HCEC 1CT (cell line): ENCODE measurements at regions not wholly inside any gene's neighbourhood (a gene's known extent, or its start where the extent isn't known, plus 50 kb on each side); places are given as distances from the start of the nearest gene placed in this dataset.

Experiments
- DNase-seq: peaks from one replicate; pipeline ENCODE4 v3.0.0-alpha.2; 2017

DNA sequence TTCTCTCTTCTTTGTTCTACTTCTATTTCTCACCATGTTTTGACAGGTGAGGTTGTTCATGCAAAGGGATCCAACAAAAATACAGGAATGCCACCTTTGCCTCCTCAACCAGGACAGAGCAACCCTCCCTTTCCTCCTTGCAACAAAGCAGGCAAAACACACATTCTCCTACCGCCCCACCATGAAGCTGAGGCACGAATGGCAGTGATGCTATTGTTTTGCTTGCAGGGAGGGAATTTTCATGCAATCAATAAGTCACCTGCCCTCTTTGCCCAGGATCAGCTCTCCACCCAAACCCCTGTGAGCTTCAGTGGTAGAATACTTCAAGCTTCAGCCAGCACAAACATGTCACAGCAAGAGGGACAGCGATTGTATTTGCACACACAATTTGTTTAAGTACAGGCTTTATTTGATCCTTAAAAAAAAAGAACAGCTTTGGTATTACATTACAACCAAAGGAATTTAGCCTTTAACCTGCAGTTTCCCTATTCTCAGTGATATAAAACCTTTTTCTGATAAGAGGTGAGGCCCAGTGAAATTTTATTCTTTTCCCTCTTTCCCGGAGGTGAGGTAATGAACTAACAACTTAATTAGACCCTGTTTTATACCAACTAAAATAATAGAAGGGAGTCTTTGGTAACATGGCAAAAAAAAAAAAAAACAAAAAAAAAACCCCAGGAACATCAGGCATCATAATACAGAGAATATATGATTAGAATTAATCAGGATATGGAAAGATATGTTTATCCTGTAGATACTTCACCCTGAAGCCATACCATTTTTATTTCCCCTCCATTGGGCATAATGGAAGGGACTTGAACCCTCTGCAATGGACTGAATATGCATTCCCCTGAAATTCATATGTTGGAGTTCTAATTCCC is 87.0 kb upstream of the EEA1 start:
- no peak for DNase-seq

- DNase-seq, result no peak
Observed at GRCh38 chr12:93016752-93017350, 87.8 kb upstream of the EEA1 start.

GRCh38 chr12:93018610-93019009 is 89.5 kb upstream of the EEA1 start:
- no peak for DNase-seq

DNA sequence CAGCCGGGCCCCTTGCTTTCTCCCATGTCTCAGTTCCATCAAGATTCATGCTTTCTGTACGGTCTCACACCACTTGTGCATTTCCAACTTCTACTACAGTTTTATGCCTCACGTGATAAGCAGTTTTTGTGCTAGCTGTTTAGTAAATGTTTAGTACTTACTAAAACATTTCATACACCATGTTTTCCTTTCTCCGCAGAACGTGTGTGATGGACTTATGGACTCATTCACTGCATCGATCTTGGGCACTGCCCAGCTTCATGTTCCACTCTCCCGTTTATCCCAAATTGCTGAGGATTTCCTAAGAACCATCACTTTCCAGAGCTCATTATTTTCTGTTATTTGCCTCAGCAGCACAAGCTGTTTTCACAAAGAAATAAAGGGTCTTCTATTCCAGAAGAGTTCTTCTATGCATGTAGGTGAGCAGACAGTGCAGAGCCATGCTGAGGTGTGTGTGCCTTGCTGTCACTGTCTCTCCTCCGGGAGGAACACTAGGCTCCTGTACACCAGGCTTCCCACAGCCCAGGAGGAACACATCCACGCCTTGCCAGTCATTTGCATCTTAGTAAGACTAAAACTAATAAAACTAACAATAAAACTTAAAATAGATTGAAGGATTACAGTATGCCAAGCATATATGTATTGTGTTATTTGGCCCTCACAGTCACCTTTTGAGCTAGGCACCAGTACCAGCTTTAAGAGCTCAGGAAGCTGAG is 90.3 kb upstream of the EEA1 start:
- no peak for DNase-seq

DNA sequence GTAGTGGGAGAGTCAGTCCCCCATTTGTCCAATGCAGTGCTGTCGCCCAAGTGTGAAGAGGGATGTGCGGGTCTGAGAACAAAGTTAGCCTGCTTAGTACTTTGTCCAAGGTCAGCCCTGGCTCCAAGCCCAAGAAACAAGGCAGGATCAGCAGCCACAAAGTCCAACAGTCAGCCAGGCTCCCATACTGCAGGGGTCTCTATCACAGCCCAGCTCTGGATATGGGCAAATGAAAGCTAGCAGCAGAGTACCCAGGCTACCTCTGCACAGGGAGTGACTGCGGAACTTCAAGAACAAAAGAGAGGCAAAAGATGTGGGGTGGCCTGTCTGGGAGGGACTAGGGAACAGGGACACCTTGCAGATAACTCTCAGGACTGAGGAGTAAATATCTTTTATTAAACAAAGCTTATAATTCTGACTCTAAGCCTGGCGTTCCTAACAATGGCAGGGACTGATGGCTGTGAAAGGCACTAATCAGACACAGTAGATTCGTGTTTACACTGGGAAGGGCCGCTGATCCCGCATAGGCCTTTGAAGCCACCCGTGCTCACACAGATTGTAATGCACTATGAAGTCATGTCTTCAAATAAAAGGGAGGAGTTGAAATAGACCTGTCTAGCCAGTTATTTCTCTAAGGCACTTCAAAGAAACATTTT is 91.0 kb upstream of the EEA1 start:
- DNase-seq, result no peak

DNA sequence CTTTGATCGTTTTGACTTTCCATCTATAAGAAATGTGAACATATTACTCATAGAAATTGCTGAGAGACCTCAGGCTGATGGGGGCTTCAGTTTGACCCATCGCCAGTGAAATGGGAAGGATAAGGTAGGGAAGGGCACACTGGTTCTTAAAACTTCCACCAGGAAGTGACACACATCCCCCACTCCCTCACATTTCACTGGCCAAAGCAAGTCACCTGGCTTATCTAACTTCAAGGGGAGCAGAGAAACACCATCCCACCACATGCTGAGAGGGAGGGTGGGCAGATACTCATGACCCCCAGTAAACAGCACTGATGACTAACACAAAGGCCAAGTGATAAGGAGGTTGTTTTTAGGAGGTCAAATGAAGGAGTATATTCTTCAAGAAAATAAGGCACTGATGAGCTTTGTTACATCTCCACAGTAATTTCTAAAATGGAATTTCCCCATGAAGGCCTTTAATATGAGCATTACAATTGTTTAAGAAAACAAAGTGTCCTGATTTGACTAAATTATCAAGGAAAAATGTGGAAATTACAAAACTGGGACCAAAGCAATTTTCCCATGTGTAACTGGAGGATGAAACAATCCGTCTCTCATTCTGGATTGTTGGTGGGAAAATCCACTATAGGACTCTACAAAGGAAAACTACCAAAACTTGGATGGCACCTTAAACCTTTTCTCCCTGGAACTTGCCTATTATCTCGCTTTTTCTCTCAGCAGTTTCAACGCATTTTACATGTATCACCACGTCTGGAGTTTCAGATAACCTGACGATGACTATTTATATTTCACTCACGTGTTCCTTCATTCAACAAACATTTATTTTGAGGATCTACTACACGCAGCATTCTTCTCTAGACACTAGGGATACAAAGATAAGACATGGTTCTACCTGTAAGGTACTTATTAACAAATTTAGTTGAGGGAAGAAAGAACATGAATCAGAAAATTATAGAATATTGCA is 91.8 kb upstream of the EEA1 start:
- no peak for DNase-seq

GRCh38 chr12:93022603-93023340 is 93.7 kb upstream of the EEA1 start:
- DNase-seq, result peak; percentile 77

DNA sequence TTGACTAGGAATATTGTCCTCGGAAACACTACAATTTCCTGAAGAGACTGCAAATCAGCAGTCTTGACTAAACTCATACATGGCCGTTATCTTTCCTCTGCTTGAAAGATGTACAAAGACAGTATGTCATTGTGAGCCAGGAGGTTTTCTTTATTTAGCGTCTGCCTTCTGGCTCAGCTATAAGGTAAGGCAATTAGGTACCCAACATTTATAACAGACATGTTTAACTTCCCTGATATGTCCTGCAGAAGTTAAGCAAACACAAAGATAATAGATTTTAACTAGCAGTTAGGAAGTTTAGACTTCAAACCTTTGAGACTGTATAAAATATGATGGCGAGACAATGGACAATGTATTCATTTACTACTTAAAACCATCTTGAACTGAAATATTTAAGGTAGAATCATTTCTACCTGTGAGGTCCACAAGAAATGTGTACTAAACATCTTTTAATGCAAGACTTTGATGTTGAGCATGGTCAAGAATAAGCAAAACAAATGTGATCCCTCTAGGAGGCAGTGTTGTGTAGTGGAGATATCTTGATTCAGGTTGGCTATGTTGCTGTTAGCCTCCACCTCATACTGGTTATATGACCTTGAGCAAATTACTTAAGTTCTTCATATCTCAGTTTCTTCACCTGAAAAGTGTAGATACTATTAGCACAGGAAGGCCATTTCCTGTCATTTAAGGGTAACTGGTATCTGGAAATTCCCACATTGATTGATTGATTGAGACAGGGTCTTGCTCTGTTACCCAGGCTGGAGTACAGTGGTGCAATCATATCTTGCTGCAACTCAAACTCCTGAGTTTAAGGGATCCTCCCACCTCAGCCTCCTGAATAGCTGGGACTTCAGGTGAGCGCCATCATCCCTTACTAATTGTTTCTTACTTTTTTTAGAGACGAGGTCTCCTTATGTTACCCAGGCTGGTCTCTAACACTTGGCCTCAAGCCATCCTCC is 96.3 kb upstream of the EEA1 start:
- peak; percentile 73 for DNase-seq

DNA sequence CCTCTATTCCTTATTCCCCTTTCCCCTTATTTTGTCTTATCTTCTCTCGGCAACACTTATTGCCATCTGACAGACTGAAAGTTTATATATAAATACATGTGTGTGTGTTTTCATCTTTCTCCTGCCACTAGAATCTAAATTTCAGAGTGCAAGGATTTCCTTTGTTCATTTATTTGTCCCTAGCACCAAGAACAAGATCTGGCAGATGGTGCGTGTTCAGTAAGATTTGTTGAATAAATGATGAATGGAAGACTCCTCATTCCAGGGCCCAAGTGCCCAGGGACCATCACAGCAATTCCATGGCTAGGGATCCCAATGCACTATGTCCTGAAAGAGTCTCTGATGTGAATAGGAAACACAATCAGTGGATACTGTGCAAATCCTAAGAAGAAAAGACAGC is 97.9 kb upstream of the EEA1 start:
- DNase-seq, result no peak

- no peak for DNase-seq
Observed at GRCh38 chr12:93029091-93029490, 100.0 kb upstream of the EEA1 start.

DNA sequence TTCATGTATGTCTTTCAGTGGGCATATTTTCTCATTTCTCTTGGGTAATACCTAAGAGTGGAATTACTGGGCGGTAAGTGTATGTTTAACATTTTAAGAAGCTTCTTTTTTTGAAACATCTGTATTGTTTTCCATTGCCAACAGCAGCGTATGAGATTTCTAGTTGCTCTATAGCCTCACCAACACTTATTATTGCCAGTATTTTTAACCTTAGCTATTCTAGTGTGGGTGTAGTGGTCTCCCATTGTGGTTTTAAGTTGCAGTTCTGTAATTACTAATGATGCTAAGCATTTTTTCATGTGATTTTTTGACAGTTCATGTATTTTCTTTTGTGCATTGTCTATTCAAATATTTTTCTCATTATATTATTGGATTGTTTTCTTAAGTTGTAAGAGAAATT is 101.9 kb upstream of the EEA1 start:
- no peak for DNase-seq

- peak; percentile 14 for DNase-seq
Observed at GRCh38 chr12:93032758-93033157, 103.7 kb upstream of the EEA1 start.

DNA sequence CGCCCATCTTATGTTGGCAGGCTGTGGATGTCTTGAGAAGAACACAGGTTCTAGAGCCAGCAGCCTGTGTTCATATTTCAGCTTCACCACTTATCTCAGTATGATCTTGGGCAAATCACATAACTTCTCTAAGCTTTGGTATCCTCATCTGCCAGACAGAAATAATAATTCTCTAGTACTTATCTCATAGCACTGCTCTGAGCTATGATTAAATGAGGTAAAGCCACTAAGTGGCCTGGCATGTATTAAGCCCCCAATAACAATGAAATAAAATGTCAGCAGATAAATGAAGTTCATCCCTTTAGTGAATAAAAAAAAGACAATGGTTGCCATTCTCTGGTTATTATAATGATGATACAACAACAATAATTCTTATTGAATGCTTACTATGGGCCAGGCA is 104.9 kb upstream of the EEA1 start:
- no peak for DNase-seq

- no peak for DNase-seq
Observed at GRCh38 chr12:93039062-93039461, 110.0 kb upstream of the EEA1 start.

DNA sequence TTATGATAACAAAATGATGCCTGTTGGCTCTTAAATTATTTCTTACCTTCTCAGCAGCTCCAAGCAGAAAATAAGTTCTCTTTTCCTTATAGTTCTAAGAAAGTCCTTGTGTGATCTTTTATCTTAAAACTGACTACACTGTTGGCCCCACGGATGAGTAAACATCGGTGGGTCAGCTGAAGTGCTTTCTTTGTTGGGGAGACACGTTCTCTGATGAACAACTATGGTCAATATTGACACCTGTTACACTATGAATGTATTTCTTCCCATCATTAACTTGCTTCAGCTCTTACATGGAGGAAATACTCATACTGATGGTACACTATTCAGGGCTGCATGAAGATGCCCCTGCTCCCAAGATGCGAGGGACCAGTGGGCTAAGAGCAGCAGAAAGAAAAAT is 110.8 kb upstream of the EEA1 start:
- no peak for DNase-seq

DNA sequence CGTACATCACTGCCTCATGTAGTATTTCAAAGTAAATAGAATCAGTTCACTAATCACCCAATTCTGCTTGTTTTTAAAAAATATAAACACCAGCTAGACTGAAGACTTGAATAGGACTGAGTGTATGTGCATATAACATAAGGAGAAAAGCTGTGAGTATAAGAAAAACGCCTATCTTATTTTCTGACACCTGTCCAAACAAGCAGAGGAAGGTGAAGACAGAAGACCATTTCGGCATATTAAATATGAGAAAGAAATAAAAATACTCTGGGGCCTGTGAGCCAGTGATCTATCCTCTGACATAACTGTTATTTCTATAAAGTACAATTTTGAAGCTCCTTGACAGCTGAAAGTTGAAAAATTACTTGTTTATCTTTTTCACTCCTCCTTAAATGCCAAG is 111.3 kb upstream of the EEA1 start:
- no peak for DNase-seq

GRCh38 chr12:93041416-93041815 is 112.3 kb upstream of the EEA1 start:
- no peak for DNase-seq

DNA sequence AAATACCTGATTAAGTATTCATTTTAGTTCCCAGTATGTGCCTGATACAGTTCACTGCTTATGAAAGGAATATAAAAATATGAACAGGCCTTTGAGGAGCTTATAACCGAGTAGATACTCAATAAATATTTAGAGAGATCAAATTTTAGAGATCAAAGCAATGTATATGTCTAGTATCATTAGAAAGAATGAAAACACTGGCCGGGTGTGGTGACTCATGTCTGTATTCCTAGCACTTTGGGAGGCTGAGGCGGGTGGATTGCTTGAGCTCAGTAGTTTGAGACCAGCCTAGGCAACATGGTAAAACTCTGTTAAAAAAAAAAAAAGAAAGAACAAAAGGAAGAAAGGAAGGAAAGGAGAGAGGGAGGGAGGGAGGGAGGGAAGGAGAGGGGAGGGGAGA is 113.2 kb upstream of the EEA1 start:
- DNase-seq, result no peak

DNA sequence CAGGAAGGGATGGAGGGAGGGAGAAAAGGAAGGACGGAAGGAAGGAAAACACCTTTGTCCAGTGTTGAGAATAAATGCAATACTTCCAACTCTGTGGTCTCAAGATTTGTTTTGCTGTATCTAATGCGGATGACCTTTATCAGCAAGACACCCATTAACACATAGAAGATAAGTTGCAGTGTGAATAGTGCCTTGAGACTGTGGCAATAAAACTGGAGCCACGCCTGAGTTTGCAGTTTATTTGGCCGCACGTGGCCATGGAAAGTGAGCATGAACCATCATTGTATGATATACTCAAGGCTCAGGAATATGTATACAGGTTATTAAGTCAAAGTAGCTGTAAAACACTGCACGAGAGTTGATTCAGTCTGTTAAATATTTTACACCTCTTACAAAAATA is 113.6 kb upstream of the EEA1 start:
- DNase-seq, result no peak

DNA sequence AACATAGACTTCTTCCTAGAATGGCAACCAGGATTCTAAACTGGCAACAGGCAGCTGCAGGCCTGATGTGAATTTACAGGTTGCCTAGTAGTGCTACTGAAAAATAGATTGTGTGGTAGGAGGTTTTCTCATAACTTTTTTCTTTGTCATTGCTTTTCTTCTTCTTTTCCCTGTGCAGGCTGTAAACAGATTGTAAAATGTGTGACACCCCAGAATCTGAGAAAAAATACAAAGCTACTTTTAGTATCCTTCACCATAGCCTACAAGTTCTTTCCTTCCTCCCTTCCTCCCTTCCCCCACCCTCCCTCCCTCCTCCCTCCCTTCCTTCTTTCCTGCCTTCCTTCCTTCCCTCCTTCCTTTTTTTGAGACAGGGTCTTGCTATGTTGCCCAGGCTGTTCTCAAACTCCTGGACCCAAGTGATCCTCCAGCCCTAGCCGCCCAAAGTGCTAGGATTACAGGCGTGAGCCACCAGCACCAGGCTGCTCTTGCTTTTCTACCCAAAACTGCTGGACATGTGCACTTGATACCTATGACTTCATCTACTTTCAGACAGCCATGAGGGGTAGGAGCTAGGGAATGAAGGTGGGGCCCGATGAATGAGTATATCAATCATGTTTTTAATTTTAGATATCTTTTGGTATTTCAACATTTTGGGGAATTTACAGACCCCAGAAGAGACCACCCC is 114.2 kb upstream of the EEA1 start:
- no peak for DNase-seq
